Cardiac fibroblast (primary cell): ENCODE measurements at regions not wholly inside any gene's neighbourhood (a gene's known extent, or its start where the extent isn't known, plus 50 kb on each side); places are given as distances from the start of the nearest gene placed in this dataset.

Experiments used
- DNase-seq, 2 donors: peaks; one replicate each; pipeline versions ENCODE4 v3.0.0 to v3.0.0-alpha.2; 2010; ENCODE audit warnings: low read depth in 2 of 2
- H3K4me3 ChIP-seq, 2 donors: replicated peaks in 1 of 2; 1 replicate in 1 of 2; 2 replicates in 1 of 2; pipeline ENCODE4 v1.5.1; 2011; ENCODE audit warnings: low read depth in 2 of 2, low read length in 2 of 2, mild to moderate bottlenecking in 2 of 2, moderate library complexity in 1 of 2
- TF ChIP-seq, protein P1 (sequence below): IDR thresholded peaks from one replicate; pipeline ENCODE4 v1.5.1; 2011; ENCODE audit warnings: low read depth, mild to moderate bottlenecking, low read length, inconsistent platforms

DNA sequence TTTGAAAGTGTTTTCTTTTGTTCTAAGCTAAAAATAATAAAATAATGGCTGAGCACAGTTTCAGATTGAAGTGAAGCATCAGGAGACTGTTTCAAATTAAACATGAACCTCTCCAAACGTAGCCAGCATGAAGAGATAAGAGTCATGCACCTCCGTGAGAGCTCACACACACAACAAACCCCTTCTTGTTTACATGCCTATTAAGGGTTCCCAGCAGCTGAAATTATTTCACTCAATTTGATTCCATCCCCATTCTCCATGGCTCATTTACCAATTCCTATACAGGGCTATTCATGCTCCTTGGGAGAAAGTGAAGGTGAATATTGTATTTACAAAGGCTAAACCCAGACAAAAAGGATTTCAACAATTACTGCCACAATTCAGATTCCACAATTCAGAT is 954.1 kb upstream of the INTU start:
- TF ChIP-seq, protein P1, sequence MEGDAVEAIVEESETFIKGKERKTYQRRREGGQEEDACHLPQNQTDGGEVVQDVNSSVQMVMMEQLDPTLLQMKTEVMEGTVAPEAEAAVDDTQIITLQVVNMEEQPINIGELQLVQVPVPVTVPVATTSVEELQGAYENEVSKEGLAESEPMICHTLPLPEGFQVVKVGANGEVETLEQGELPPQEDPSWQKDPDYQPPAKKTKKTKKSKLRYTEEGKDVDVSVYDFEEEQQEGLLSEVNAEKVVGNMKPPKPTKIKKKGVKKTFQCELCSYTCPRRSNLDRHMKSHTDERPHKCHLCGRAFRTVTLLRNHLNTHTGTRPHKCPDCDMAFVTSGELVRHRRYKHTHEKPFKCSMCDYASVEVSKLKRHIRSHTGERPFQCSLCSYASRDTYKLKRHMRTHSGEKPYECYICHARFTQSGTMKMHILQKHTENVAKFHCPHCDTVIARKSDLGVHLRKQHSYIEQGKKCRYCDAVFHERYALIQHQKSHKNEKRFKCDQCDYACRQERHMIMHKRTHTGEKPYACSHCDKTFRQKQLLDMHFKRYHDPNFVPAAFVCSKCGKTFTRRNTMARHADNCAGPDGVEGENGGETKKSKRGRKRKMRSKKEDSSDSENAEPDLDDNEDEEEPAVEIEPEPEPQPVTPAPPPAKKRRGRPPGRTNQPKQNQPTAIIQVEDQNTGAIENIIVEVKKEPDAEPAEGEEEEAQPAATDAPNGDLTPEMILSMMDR, result no peak
- no peak for DNase-seq
- H3K4me3 ChIP-seq, result no peak overlapping the region

DNA sequence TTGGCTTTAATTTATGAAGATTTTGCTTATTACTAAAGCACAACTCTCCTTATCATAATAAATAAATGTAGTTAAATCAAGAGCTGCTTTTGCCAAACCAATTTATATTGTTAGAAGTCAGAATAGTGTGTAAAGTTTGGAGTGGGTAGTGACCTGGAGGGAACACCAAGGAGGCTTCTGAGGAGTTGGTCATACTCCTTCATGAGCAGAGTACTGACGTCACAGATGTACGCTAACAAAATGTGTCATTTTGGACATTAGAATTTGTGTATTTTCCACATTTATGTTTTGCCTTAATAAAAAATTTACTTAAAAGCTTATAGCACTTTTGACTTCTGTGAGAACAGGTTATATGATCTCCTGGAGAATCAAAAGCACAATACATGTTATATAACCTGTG is 953.5 kb upstream of the INTU start:
- DNase-seq, result no peak
- TF ChIP-seq, protein P1, result no peak
- H3K4me3 ChIP-seq, result no peak overlapping the region

DNA sequence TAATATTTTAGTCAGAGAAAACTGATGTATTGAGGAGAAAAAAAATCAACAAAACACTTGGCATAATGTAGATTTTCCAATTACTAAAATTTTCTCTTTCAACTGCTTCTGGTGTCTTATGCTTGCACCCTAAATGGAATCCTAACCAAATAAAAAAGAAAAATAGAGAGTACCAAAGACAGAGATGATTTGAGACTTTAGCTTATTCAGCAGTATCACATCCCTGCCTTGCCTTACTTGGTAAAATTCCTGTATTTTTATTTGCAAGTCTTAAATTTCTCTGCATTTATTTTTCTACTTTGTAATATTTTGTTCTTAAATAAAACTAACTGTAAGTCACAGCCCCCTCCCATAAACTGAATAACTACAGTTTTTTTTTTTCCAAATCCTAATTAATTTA is 950.5 kb upstream of the INTU start:
- H3K4me3 ChIP-seq, result no peak overlapping the region
- TF ChIP-seq, protein P1, result no peak
- no peak for DNase-seq

- H3K4me3 ChIP-seq, result no peak overlapping the region
- DNase-seq, result no peak
- TF ChIP-seq, protein P1, result no peak
These were observed 946.3 kb upstream of the INTU start for GRCh38 chr4:126686491-126686890.

- no peak overlapping the region for H3K4me3 ChIP-seq
- TF ChIP-seq, protein P1, result no peak
- DNase-seq, result no peak
These were observed 945.0 kb upstream of the INTU start for GRCh38 chr4:126687655-126688358.

- TF ChIP-seq, protein P1, result no peak
- H3K4me3 ChIP-seq, result no peak overlapping the region
- DNase-seq, result no peak
These were observed 941.0 kb upstream of the INTU start for GRCh38 chr4:126691797-126692196.

GRCh38 chr4:126697748-126698147 is 935.0 kb upstream of the INTU start:
- peak in 1 of 2 donors; percentile 62 for DNase-seq
- TF ChIP-seq, protein P1, result no peak
- no peak overlapping the region for H3K4me3 ChIP-seq
